Thyroid gland (tissue), 4 donors: ENCODE measurements at regions not wholly inside any gene's neighbourhood (a gene's known extent, or its start where the extent isn't known, plus 50 kb on each side); places are given as distances from the start of the nearest gene placed in this dataset.

Experiments used
- DNase-seq, 2 donors: peaks; one replicate each; pipeline ENCODE4 v3.0.0-alpha.2; 2019
- H3K27ac ChIP-seq, 3 donors: fragments of 200-600 bp; sonication (generic); 1 replicate in 2 of 3; 2 replicates in 1 of 3; pipeline ENCODE4 v1.5.1; 2016 to 2019; ENCODE audit warnings: mild to moderate bottlenecking in 1 of 3, moderate library complexity in 1 of 3
- H3K27me3 ChIP-seq: fragments of 200-600 bp; sonication (generic); one replicate; pipeline ENCODE4 v1.5.1; 2019
- H3K36me3 ChIP-seq, 2 donors: fragments of 200-600 bp; sonication (generic); one replicate each; pipeline ENCODE4 v1.5.1; 2016 to 2019
- H3K4me1 ChIP-seq, 2 donors: fragments of 200-600 bp; sonication (generic); one replicate each; pipeline ENCODE4 v1.5.1; 2017 to 2019
- H3K4me3 ChIP-seq, 3 donors: fragments of 200-600 bp; sonication (generic); replicated peaks in 1 of 3; 1 replicate in 2 of 3; 2 replicates in 1 of 3; pipeline ENCODE4 v1.5.1; 2016; ENCODE audit warnings: mild to moderate bottlenecking in 1 of 3
- H3K9me3 ChIP-seq: fragments of 200-600 bp; sonication (generic); one replicate; pipeline ENCODE4 v1.5.1; 2017
- CTCF ChIP-seq, 6 experiments: fragments of 200-600 bp in 3 of 6; fragments of 450-650 bp in 3 of 6; sonication (generic) in 3 of 6; IDR thresholded peaks; one replicate each; pipeline ENCODE4 v1.5.1; 2016 to 2019; ENCODE audit warnings: antibody characterized with exemption in 6 of 6, mild to moderate bottlenecking in 2 of 6, inconsistent platforms in 1 of 6, moderate library complexity in 1 of 6
- POLR2A ChIP-seq, 2 donors: fragments of 450-650 bp; IDR thresholded peaks; one replicate each; pipeline ENCODE4 v1.6.1; 2017; ENCODE audit warnings: antibody characterized with exemption in 2 of 2, mild to moderate bottlenecking in 2 of 2, moderate library complexity in 1 of 2
- WGBS, 2 donors: methylation state at CpG; one replicate each; pipeline ENCODE4 v1.1.5; 2017; 5-methylcytosine and 5-hydroxymethylcytosine counted together
- intact Hi-C: fragments of 100-400 bp; cut with DNase I; formaldehyde crosslinking; loops from one replicate; pipeline ENCODE4 v1.15.1; 2023

DNA sequence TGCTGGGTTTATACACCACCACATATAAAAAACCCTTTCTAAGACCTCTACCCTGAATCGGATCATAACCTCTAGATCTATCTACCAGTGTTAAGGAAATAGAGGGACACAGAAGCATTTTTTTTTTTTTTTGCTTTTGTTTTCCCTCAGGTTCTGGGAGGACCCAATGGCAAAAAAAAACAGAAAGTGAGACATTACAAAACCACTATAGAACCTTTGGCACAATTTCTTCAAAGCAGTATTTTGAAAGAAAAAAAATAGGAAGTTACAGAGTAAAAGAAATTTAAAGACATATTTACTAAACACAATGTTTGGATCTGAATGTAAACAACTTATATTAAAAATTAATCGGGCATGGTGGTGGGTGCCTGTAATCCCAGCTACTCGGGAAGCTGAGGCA, 1258.7 kb upstream of the GJE1 start:
- Histone ChIP-seq H3K4me3 (no peak overlapping the region), H3K9me3 (no peaks in the 10 kb centered on the region), H3K36me3 (no peaks in the 10 kb centered on the region), H3K27ac (no peak overlapping the region), H3K4me1 (no peaks in the 10 kb centered on the region), H3K27me3 (no peaks in the 10 kb centered on the region)
- 96 to 97% methylated on average over 3 of the region's 3 CpGs for WGBS, 2 donors
- TF ChIP-seq CTCF (IDR thresholded peaks at IDR 0.05) (no peak), POLR2A (IDR thresholded peaks at IDR 0.05) (no peak)
- intact Hi-C loops, result no loop called here
- no peak for DNase-seq

GRCh38 chr6:140872885-140873284, 1259.8 kb upstream of the GJE1 start:
- Histone ChIP-seq H3K27me3 (no peaks in the 10 kb centered on the region), H3K27ac (no peak overlapping the region), H3K4me3 (no peak overlapping the region), H3K36me3 (no peaks in the 10 kb centered on the region), H3K9me3 (no peaks in the 10 kb centered on the region), H3K4me1 (no peaks in the 10 kb centered on the region)
- intact Hi-C loops, result no loop called here
- no peak for DNase-seq
- TF ChIP-seq POLR2A (IDR thresholded peaks at IDR 0.05), result no peak
- TF ChIP-seq CTCF (IDR thresholded peaks at IDR 0.05), result no peak

- no peak overlapping the region for H3K27ac ChIP-seq
- intact Hi-C loops, result no loop called here
- TF ChIP-seq POLR2A (IDR thresholded peaks at IDR 0.05) (no peak), CTCF (IDR thresholded peaks at IDR 0.05) (no peak)
These were observed 1260.8 kb upstream of the GJE1 start for GRCh38 chr6:140871911-140872310.

DNA sequence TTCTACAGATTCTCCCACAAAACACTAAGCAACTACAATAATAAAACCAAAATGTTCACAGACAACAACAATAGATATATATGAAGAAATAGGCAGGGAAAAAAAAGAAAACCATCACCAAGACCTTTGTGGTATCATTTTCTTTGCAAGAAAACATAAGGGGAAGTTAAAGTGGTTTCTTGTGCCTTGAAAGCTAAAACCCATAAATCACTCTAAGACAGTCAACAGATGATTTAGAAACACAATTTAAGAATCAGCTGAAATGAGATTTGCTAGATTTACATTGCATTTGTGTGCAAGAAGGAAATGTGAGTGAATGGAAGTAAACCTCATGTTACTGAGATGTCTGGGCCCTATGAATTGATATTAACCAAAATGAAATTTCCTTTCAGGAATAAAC, 1265.4 kb upstream of the GJE1 start:
- Histone ChIP-seq H3K4me1 (no peaks in the 10 kb centered on the region), H3K4me3 (no peak overlapping the region), H3K9me3 (no peaks in the 10 kb centered on the region), H3K27ac (no peak overlapping the region), H3K36me3 (no peaks in the 10 kb centered on the region), H3K27me3 (no peaks in the 10 kb centered on the region)
- intact Hi-C loops, result no loop called here
- TF ChIP-seq CTCF (IDR thresholded peaks at IDR 0.05), result no peak
- TF ChIP-seq POLR2A (IDR thresholded peaks at IDR 0.05), result no peak
- no peak for DNase-seq

More at GRCh38 chr6:140871911-140872310, 1260.8 kb upstream of the GJE1 start:
- no peak for DNase-seq
- Histone ChIP-seq H3K9me3 (no peaks in the 10 kb centered on the region), H3K4me3 (no peak overlapping the region), H3K27me3 (no peaks in the 10 kb centered on the region), H3K36me3 (no peaks in the 10 kb centered on the region), H3K4me1 (no peaks in the 10 kb centered on the region)

DNA sequence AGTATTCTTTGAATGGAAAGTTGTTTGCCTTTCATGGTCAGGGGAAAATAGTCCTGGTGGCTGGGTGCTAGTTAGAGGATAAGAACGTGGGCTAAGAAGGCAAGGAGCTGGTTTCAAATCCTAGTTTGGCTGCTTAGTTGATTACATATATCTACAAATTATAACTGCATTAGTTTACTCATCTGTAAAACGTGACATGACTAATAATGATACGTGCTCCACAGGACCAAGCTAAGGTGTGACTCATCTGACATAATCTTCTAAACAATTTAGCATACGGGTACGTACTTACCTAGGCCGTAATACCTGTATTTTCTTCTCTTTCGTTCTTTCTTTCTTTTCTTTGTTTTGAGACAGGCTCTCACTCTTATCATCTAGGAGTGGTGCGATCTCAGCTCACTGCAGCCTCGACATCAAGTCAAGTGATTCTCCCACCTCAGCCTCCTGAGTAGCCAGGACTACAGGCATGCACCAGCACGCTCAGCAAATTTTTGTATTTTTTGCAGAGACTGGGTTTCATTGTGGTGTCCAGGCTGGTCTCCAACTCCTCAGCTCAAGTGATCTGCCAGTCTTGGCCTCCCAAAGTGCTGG, 1274.2 kb upstream of the GJE1 start:
- TF ChIP-seq POLR2A (IDR thresholded peaks at IDR 0.05) (no peak), CTCF (IDR thresholded peaks at IDR 0.05) (no peak)
- Histone ChIP-seq H3K4me1 (peaks cover 7 to 13% of the 10 kb centered on the region in 2 donors), H3K36me3 (no peaks in the 10 kb centered on the region), H3K9me3 (no peaks in the 10 kb centered on the region), H3K27ac (peak overlapping the region in 2 of 3 donors; percentile 4 to 60), H3K4me3 (no peak overlapping the region), H3K27me3 (no peaks in the 10 kb centered on the region)
- intact Hi-C loops, result no loop called here
- 76 to 83% methylated on average over 10 of the region's 10 CpGs for WGBS, 2 donors
- DNase-seq, result peak in 1 of 2 donors; percentile 6
